HepG2 (cell line): ENCODE measurements at regions not wholly inside any gene's neighbourhood (a gene's known extent, or its start where the extent isn't known, plus 50 kb on each side); places are given as distances from the start of the nearest gene placed in this dataset.

Experiments used
- HNRNPH1 ChIP-seq: fragments of 200-400 bp; formaldehyde crosslinking; optimal IDR thresholded peaks from 2 replicates; pipeline ENCODE3; 2017; ENCODE audit warnings: mild to moderate bottlenecking, low read depth, low read length
- IRX3 ChIP-seq: sonication (generic); formaldehyde crosslinking; IDR thresholded peaks from 2 replicates; pipeline ENCODE4 v1.8.1; 2023; ENCODE audit warnings: mild to moderate bottlenecking, low read depth, missing genetic modification reagents, borderline replicate concordance
- MTA3 ChIP-seq: sonication (generic); formaldehyde crosslinking; IDR thresholded peaks from 2 replicates; pipeline ENCODE4 v1.4.0; 2020; ENCODE audit warnings: missing genetic modification reagents
- NFATC3 ChIP-seq: sonication (generic); formaldehyde crosslinking; IDR thresholded peaks from 2 replicates; pipeline ENCODE4 v1.5.1; 2020; ENCODE audit warnings: mild to moderate bottlenecking, missing genetic modification reagents
- PHF21A ChIP-seq: sonication (generic); formaldehyde crosslinking; IDR thresholded peaks from 2 replicates; pipeline ENCODE4 v1.5.0; 2020; ENCODE audit warnings: mild to moderate bottlenecking, missing genetic modification reagents
- PRMT3 ChIP-seq: sonication (generic); formaldehyde crosslinking; IDR thresholded peaks from 2 replicates; pipeline ENCODE4 v1.8.1; 2022; ENCODE audit warnings: low read depth, mild to moderate bottlenecking, moderate library complexity, missing genetic modification reagents, borderline replicate concordance
- TOE1 ChIP-seq: sonication (generic); formaldehyde crosslinking; IDR thresholded peaks from 2 replicates; pipeline ENCODE4 v1.4.0; 2020; ENCODE audit warnings: mild to moderate bottlenecking, missing genetic modification reagents
- XBP1 ChIP-seq: sonication (generic); formaldehyde crosslinking; IDR thresholded peaks from 2 replicates; pipeline ENCODE4 v1.5.0; 2020; ENCODE audit warnings: missing genetic modification reagents
- ZNF33B ChIP-seq: sonication (generic); formaldehyde crosslinking; IDR thresholded peaks from 2 replicates; pipeline ENCODE4 v1.5.1; 2020; ENCODE audit warnings: mild to moderate bottlenecking, missing genetic modification reagents
- ZNF652 ChIP-seq: IDR thresholded peaks from 2 replicates; pipeline ENCODE4 v1.6.1; 2016; ENCODE audit warnings: low read depth, borderline replicate concordance
- ZNF672 ChIP-seq: sonication (generic); formaldehyde crosslinking; IDR thresholded peaks from 2 replicates; pipeline ENCODE4 v1.8.1; 2022; ENCODE audit warnings: missing genetic modification reagents
- ZNF674 ChIP-seq: sonication (generic); formaldehyde crosslinking; IDR thresholded peaks from 2 replicates; pipeline ENCODE4 v1.5.0; 2020; ENCODE audit warnings: low read depth, mild to moderate bottlenecking, missing genetic modification reagents
- TF ChIP-seq, protein P1 (sequence below), 2 experiments: IDR thresholded peaks; 2 replicates each; pipeline ENCODE4 v1.6.1; 2011 to 2012; ENCODE audit warnings: low read length in 2 of 2, borderline replicate concordance in 1 of 2, low read depth in 1 of 2, mild to moderate bottlenecking in 1 of 2, moderate library complexity in 1 of 2
- TF ChIP-seq, protein P2 (sequence below): sonication (generic); formaldehyde crosslinking; IDR thresholded peaks from 2 replicates; pipeline ENCODE4 v1.4.0; 2020; ENCODE audit warnings: mild to moderate bottlenecking, missing genetic modification reagents, borderline replicate concordance
- TF ChIP-seq, protein P3 (sequence below): sonication (generic); formaldehyde crosslinking; conservative IDR thresholded peaks from 2 replicates; pipeline ENCODE4 v1.4.0; 2020; ENCODE audit warnings: missing genetic modification reagents
- TF ChIP-seq, protein P4 (sequence below): sonication (generic); formaldehyde crosslinking; IDR thresholded peaks from 2 replicates; pipeline ENCODE4 v1.8.0; 2023; ENCODE audit warnings: mild to moderate bottlenecking, missing genetic modification reagents

DNA sequence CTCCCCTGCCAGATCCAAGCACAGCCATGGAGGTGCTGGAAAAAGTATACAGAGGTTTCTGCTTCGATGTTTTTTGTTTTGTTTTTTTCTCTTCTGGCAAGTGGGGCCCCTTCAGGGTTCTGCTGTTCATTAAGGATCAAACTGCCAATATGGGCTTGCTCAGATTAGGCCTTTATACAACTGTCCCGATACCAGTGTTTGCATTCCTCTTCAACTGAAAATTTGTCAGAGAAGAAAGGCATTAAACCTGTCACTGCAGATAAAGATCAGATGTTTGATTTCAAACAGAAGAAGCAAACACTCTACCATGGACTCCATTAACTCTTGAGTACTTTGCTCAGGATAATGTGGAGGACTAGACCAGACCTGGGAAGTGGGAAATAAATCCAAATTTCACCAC, 396.0 kb upstream of the SMIM21 start (continued):
- TF ChIP-seq ZNF33B (CRISPR knock-in tag) = no peak
- no peak for TF ChIP-seq HNRNPH1
- TF ChIP-seq, protein P1, sequence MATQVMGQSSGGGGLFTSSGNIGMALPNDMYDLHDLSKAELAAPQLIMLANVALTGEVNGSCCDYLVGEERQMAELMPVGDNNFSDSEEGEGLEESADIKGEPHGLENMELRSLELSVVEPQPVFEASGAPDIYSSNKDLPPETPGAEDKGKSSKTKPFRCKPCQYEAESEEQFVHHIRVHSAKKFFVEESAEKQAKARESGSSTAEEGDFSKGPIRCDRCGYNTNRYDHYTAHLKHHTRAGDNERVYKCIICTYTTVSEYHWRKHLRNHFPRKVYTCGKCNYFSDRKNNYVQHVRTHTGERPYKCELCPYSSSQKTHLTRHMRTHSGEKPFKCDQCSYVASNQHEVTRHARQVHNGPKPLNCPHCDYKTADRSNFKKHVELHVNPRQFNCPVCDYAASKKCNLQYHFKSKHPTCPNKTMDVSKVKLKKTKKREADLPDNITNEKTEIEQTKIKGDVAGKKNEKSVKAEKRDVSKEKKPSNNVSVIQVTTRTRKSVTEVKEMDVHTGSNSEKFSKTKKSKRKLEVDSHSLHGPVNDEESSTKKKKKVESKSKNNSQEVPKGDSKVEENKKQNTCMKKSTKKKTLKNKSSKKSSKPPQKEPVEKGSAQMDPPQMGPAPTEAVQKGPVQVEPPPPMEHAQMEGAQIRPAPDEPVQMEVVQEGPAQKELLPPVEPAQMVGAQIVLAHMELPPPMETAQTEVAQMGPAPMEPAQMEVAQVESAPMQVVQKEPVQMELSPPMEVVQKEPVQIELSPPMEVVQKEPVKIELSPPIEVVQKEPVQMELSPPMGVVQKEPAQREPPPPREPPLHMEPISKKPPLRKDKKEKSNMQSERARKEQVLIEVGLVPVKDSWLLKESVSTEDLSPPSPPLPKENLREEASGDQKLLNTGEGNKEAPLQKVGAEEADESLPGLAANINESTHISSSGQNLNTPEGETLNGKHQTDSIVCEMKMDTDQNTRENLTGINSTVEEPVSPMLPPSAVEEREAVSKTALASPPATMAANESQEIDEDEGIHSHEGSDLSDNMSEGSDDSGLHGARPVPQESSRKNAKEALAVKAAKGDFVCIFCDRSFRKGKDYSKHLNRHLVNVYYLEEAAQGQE (IDR thresholded peaks at IDR 0.05; ENCODE audit: borderline replicate concordance in 1 of 2, low read depth in 1 of 2, low read length in 2 of 2) = no peak
- no peak for TF ChIP-seq ZNF674 (CRISPR knock-in tag)
- no peak for TF ChIP-seq MTA3 (CRISPR knock-in tag)
- TF ChIP-seq PHF21A = no peak
- no peak for TF ChIP-seq NFATC3 (CRISPR knock-in tag)
- TF ChIP-seq, protein P2, sequence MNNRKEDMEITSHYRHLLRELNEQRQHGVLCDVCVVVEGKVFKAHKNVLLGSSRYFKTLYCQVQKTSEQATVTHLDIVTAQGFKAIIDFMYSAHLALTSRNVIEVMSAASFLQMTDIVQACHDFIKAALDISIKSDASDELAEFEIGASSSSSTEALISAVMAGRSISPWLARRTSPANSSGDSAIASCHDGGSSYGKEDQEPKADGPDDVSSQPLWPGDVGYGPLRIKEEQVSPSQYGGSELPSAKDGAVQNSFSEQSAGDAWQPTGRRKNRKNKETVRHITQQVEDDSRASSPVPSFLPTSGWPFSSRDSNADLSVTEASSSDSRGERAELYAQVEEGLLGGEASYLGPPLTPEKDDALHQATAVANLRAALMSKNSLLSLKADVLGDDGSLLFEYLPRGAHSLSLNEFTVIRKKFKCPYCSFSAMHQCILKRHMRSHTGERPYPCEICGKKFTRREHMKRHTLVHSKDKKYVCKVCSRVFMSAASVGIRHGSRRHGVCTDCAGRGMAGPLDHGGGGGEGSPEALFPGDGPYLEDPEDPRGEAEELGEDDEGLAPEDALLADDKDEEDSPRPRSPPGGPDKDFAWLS (CRISPR knock-in tag) = no peak
- TF ChIP-seq, protein P3, sequence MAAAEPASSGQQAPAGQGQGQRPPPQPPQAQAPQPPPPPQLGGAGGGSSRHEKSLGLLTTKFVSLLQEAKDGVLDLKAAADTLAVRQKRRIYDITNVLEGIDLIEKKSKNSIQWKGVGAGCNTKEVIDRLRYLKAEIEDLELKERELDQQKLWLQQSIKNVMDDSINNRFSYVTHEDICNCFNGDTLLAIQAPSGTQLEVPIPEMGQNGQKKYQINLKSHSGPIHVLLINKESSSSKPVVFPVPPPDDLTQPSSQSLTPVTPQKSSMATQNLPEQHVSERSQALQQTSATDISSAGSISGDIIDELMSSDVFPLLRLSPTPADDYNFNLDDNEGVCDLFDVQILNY = no peak
- no peak for TF ChIP-seq PRMT3 (CRISPR knock-in tag)
- no peak for TF ChIP-seq ZNF672
- no peak for TF ChIP-seq ZNF652
- TF ChIP-seq IRX3 = no peak
- TF ChIP-seq XBP1 (CRISPR knock-in tag) = no peak
- TF ChIP-seq, protein P4, sequence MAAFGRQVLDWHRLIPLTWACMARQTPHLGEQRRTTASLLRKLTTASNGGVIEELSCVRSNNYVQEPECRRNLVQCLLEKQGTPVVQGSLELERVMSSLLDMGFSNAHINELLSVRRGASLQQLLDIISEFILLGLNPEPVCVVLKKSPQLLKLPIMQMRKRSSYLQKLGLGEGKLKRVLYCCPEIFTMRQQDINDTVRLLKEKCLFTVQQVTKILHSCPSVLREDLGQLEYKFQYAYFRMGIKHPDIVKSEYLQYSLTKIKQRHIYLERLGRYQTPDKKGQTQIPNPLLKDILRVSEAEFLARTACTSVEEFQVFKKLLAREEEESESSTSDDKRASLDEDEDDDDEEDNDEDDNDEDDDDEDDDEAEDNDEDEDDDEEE (CRISPR knock-in tag) = no peak
- no peak for TF ChIP-seq TOE1 (CRISPR knock-in tag)
